ENCODE measurements at regions not wholly inside any gene's neighbourhood (a gene's known extent, or its start where the extent isn't known, plus 50 kb on each side); places are given as distances from the start of the nearest gene placed in this dataset.

- Histone ChIP-seq H3K9me3 (ENCODE audit: low read depth, low read length, poor library complexity, severe bottlenecking) (no peaks in the 10 kb centered on the region), H3K27me3 (replicated peaks; ENCODE audit: insufficient read depth, low read depth, low read length, poor library complexity) (no peaks in the 10 kb centered on the region), H3K4me3 (ENCODE audit: low read depth, low read length, poor library complexity, severe bottlenecking) (no peak overlapping the region), H3K27ac (ENCODE audit: low read depth, low read length, poor library complexity, severe bottlenecking) (no peak overlapping the region), H3K36me3 (ENCODE audit: insufficient read depth, low read length, poor library complexity, severe bottlenecking) (no peaks in the 10 kb centered on the region), H3K4me1 (ENCODE audit: insufficient read depth, low read length, poor library complexity, severe bottlenecking) (no peaks in the 10 kb centered on the region)
- intact Hi-C loops (cut with micrococcal nuclease; ENCODE audit: unreplicated experiment), result no loop called here
- no TSS peak for BruUV-seq (replicated peaks)
- POLR2A ChIA-PET (ENCODE audit: low non-redundant PET), result no interaction called here
- CTCF ChIA-PET, result no interaction called here
- DNase-seq (ENCODE audit: low spot score), result no peak
- TF ChIP-seq CTCF (conservative IDR thresholded peaks at IDR 0.05; ENCODE audit: low read depth, low read length) (no peak), EZH2 (IDR thresholded peaks at IDR 0.05; ENCODE audit: borderline replicate concordance, low read depth, low read length, poor library complexity, severe bottlenecking) (no peak)
Measured at GRCh38 chr6:91447081-91447480, 860.2 kb upstream of the MAP3K7 start.

GRCh38 chr6:91443405-91443804 is 856.5 kb upstream of the MAP3K7 start:
- Histone ChIP-seq H3K9me3 (ENCODE audit: low read depth, low read length, poor library complexity, severe bottlenecking) (no peaks in the 10 kb centered on the region), H3K36me3 (ENCODE audit: insufficient read depth, low read length, poor library complexity, severe bottlenecking) (no peaks in the 10 kb centered on the region), H3K4me1 (ENCODE audit: insufficient read depth, low read length, poor library complexity, severe bottlenecking) (no peaks in the 10 kb centered on the region), H3K27me3 (replicated peaks; ENCODE audit: insufficient read depth, low read depth, low read length, poor library complexity) (no peaks in the 10 kb centered on the region), H3K27ac (ENCODE audit: low read depth, low read length, poor library complexity, severe bottlenecking) (no peak overlapping the region), H3K4me3 (ENCODE audit: low read depth, low read length, poor library complexity, severe bottlenecking) (no peak overlapping the region)
- CTCF ChIA-PET, result no interaction called here
- POLR2A ChIA-PET (ENCODE audit: low non-redundant PET), result no interaction called here
- no TSS peak for BruUV-seq (replicated peaks)
- TF ChIP-seq CTCF (conservative IDR thresholded peaks at IDR 0.05; ENCODE audit: low read depth, low read length) (no peak), EZH2 (IDR thresholded peaks at IDR 0.05; ENCODE audit: borderline replicate concordance, low read depth, low read length, poor library complexity, severe bottlenecking) (no peak)
- DNase-seq (ENCODE audit: low spot score), result no peak
- intact Hi-C loops (cut with micrococcal nuclease; ENCODE audit: unreplicated experiment), result no loop called here

GRCh38 chr6:91442342-91442741 is 855.5 kb upstream of the MAP3K7 start:
- no peak for DNase-seq (ENCODE audit: low spot score)
- Histone ChIP-seq H3K4me1 (ENCODE audit: insufficient read depth, low read length, poor library complexity, severe bottlenecking) (no peaks in the 10 kb centered on the region), H3K27me3 (replicated peaks; ENCODE audit: insufficient read depth, low read depth, low read length, poor library complexity) (no peaks in the 10 kb centered on the region), H3K36me3 (ENCODE audit: insufficient read depth, low read length, poor library complexity, severe bottlenecking) (no peaks in the 10 kb centered on the region), H3K9me3 (ENCODE audit: low read depth, low read length, poor library complexity, severe bottlenecking) (no peaks in the 10 kb centered on the region), H3K27ac (ENCODE audit: low read depth, low read length, poor library complexity, severe bottlenecking) (no peak overlapping the region), H3K4me3 (ENCODE audit: low read depth, low read length, poor library complexity, severe bottlenecking) (no peak overlapping the region)
- no TSS peak for BruUV-seq (replicated peaks)
- intact Hi-C loops (cut with micrococcal nuclease; ENCODE audit: unreplicated experiment), result no loop called here
- no peak for TF ChIP-seq CTCF (conservative IDR thresholded peaks at IDR 0.05; ENCODE audit: low read depth, low read length)
- TF ChIP-seq EZH2 (IDR thresholded peaks at IDR 0.05; ENCODE audit: borderline replicate concordance, low read depth, low read length, poor library complexity, severe bottlenecking), result no peak
- ChIA-PET CTCF (no interaction called here), POLR2A (ENCODE audit: low non-redundant PET) (no interaction called here)

All from A673 (cell line).